Fibroblast of lung (primary cell): ENCODE measurements at regions not wholly inside any gene's neighbourhood (a gene's known extent, or its start where the extent isn't known, plus 50 kb on each side); places are given as distances from the start of the nearest gene placed in this dataset.

Source experiments
- DNase-seq, 2 donors: peaks; one replicate each; pipeline versions ENCODE4 v3.0.0 to v3.0.0-alpha.2; 2010; ENCODE audit warnings: low read depth in 2 of 2
- H2AFZ ChIP-seq: 2 replicates; pipeline ENCODE4 v1.5.1; 2012; ENCODE audit warnings: low read length, control low read depth, inconsistent platforms
- H3K27ac ChIP-seq: 2 replicates; pipeline ENCODE4 v1.5.1; 2011; ENCODE audit warnings: low read length, control low read depth; ENCODE audit not compliant: insufficient read depth
- H3K27me3 ChIP-seq: 2 replicates; pipeline ENCODE4 v1.5.1; 2011; ENCODE audit warnings: mild to moderate bottlenecking, low read length; ENCODE audit not compliant: control insufficient read depth, insufficient read depth
- H3K36me3 ChIP-seq: 2 replicates; pipeline ENCODE4 v1.5.1; 2011; ENCODE audit warnings: low read length; ENCODE audit not compliant: control insufficient read depth, insufficient read depth
- H3K4me1 ChIP-seq: 2 replicates; pipeline ENCODE4 v1.5.1; 2011; ENCODE audit warnings: low read length; ENCODE audit not compliant: control insufficient read depth, insufficient read depth; ENCODE audit errors: extremely low read depth
- H3K4me2 ChIP-seq: 2 replicates; pipeline ENCODE4 v1.5.1; 2011; ENCODE audit warnings: low read length, control low read depth; ENCODE audit not compliant: insufficient read depth; ENCODE audit errors: extremely low read depth
- H3K4me3 ChIP-seq, 4 experiments: fragments of 200-600 bp in 1 of 4; sonication (generic) in 1 of 4; replicated peaks in 1 of 4; 2 replicates each; pipeline ENCODE4 v1.5.1; 2011 to 2016; ENCODE audit warnings: low read length in 4 of 4, low read depth in 3 of 4, mild to moderate bottlenecking in 3 of 4, control low read depth in 2 of 4, inconsistent platforms in 1 of 4, mixed read lengths in 1 of 4; ENCODE audit not compliant: insufficient read depth in 1 of 4; ENCODE audit errors: control extremely low read depth in 1 of 4
- H3K79me2 ChIP-seq: 2 replicates; pipeline ENCODE4 v1.5.1; 2012; ENCODE audit warnings: mild to moderate bottlenecking, low read length, inconsistent platforms; ENCODE audit not compliant: control insufficient read depth, insufficient read depth
- H3K9ac ChIP-seq: 2 replicates; pipeline ENCODE4 v1.5.1; 2011; ENCODE audit warnings: mild to moderate bottlenecking, low read length, control low read depth; ENCODE audit not compliant: insufficient read depth
- H3K9me3 ChIP-seq: 2 replicates; pipeline ENCODE4 v1.5.1; 2012; ENCODE audit warnings: low read depth, low read length; ENCODE audit not compliant: control insufficient read depth, insufficient read depth
- H4K20me1 ChIP-seq: 2 replicates; pipeline ENCODE4 v1.5.1; 2011; ENCODE audit warnings: low read length; ENCODE audit not compliant: control insufficient read depth, insufficient read depth; ENCODE audit errors: extremely low read depth
- EZH2 ChIP-seq: IDR thresholded peaks from 2 replicates; pipeline ENCODE4 v1.5.1; 2012; ENCODE audit warnings: low read length, control low read depth, mild to moderate bottlenecking; ENCODE audit errors: missing control alignments
- TF ChIP-seq, protein P1 (sequence below), 2 donors: IDR thresholded peaks in 1 of 2; conservative IDR thresholded peaks in 1 of 2; 1 replicate in 1 of 2; 2 replicates in 1 of 2; pipeline ENCODE4 v1.5.1; 2011 to 2012; ENCODE audit warnings: low read length in 2 of 2, control low read depth in 1 of 2, inconsistent platforms in 1 of 2, low read depth in 1 of 2, mild to moderate bottlenecking in 1 of 2

- no peak overlapping the region for H3K9ac ChIP-seq
- no peak for DNase-seq
- H4K20me1 ChIP-seq = no peaks in the 10 kb centered on the region
- no peak overlapping the region for H3K4me2 ChIP-seq
- H3K4me1 ChIP-seq = no peaks in the 10 kb centered on the region
- H2AFZ ChIP-seq = no peak overlapping the region
- no peaks in the 10 kb centered on the region for H3K9me3 ChIP-seq
- H3K27me3 ChIP-seq = no peaks in the 10 kb centered on the region
- no peaks in the 10 kb centered on the region for H3K79me2 ChIP-seq
- no peak for TF ChIP-seq EZH2
- TF ChIP-seq, protein P1, sequence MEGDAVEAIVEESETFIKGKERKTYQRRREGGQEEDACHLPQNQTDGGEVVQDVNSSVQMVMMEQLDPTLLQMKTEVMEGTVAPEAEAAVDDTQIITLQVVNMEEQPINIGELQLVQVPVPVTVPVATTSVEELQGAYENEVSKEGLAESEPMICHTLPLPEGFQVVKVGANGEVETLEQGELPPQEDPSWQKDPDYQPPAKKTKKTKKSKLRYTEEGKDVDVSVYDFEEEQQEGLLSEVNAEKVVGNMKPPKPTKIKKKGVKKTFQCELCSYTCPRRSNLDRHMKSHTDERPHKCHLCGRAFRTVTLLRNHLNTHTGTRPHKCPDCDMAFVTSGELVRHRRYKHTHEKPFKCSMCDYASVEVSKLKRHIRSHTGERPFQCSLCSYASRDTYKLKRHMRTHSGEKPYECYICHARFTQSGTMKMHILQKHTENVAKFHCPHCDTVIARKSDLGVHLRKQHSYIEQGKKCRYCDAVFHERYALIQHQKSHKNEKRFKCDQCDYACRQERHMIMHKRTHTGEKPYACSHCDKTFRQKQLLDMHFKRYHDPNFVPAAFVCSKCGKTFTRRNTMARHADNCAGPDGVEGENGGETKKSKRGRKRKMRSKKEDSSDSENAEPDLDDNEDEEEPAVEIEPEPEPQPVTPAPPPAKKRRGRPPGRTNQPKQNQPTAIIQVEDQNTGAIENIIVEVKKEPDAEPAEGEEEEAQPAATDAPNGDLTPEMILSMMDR (conservative IDR thresholded peaks at IDR 0.05 in 1 of 2, IDR thresholded peaks at IDR 0.05 in 1 of 2; ENCODE audit: low read depth in 1 of 2, low read length in 2 of 2) = no peak
- H3K36me3 ChIP-seq = no peaks in the 10 kb centered on the region
- H3K27ac ChIP-seq = no peak overlapping the region
- no peak overlapping the region for H3K4me3 ChIP-seq
Measured at GRCh38 chr21:32108566-32108965, 170.3 kb downstream of the MIS18A start.

DNA sequence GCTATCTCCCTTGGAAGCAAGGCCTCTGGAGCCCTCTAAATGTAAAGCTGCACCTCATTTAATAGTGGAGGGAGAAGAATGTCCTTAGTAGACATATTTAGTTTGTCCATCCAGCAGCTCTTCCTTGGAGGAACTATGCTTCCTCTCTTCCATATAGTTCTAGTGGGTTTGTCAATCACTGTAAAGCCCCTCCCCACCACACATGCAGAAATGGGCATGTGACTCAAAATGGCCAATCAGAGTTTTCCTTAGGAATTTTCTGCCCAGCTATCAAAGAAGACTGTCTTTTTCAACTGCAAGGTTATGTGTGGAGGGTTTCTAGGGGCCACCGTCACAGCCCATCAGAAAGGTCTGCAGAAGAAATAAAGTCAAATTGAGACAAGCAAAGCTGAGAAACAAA lies 175.5 kb downstream of the MIS18A start:
- H4K20me1 ChIP-seq = no peaks in the 10 kb centered on the region
- no peak overlapping the region for H3K4me2 ChIP-seq
- no peaks in the 10 kb centered on the region for H3K27me3 ChIP-seq
- H3K9ac ChIP-seq = no peak overlapping the region
- no peaks in the 10 kb centered on the region for H3K36me3 ChIP-seq
- H3K27ac ChIP-seq = no peak overlapping the region
- no peak for DNase-seq
- no peaks in the 10 kb centered on the region for H3K79me2 ChIP-seq
- H3K4me1 ChIP-seq = no peaks in the 10 kb centered on the region
- H2AFZ ChIP-seq = no peak overlapping the region
- no peak for TF ChIP-seq EZH2
- TF ChIP-seq, protein P1 (conservative IDR thresholded peaks at IDR 0.05 in 1 of 2, IDR thresholded peaks at IDR 0.05 in 1 of 2; ENCODE audit: low read depth in 1 of 2, low read length in 2 of 2) = no peak
- no peaks in the 10 kb centered on the region for H3K9me3 ChIP-seq
- H3K4me3 ChIP-seq = no peak overlapping the region

GRCh38 chr21:32102426-32102825 lies 176.4 kb downstream of the MIS18A start:
- H3K79me2 ChIP-seq = no peaks in the 10 kb centered on the region
- H3K9ac ChIP-seq = no peak overlapping the region

More at GRCh38 chr21:32102426-32102825, 176.4 kb downstream of the MIS18A start:
- Histone ChIP-seq H2AFZ (no peak overlapping the region), H3K36me3 (no peaks in the 10 kb centered on the region), H3K4me2 (no peak overlapping the region), H4K20me1 (no peaks in the 10 kb centered on the region), H3K4me3 (no peak overlapping the region), H3K4me1 (no peaks in the 10 kb centered on the region), H3K27me3 (no peaks in the 10 kb centered on the region), H3K9me3 (no peaks in the 10 kb centered on the region), H3K27ac (no peak overlapping the region)
- DNase-seq = peak in 1 of 2 donors; percentile 4
- no peak for TF ChIP-seq EZH2
- TF ChIP-seq, protein P1 (conservative IDR thresholded peaks at IDR 0.05 in 1 of 2, IDR thresholded peaks at IDR 0.05 in 1 of 2; ENCODE audit: low read depth in 1 of 2, low read length in 2 of 2) = no peak
